ENCODE measurements at regions not wholly inside any gene's neighbourhood (a gene's known extent, or its start where the extent isn't known, plus 50 kb on each side); places are given as distances from the start of the nearest gene placed in this dataset.
"Not testable (repeated sequence)": the region's sequence is repeated elsewhere in the genome, so short reads cannot be mapped to it uniquely, and the experiment has no call there.

DNA sequence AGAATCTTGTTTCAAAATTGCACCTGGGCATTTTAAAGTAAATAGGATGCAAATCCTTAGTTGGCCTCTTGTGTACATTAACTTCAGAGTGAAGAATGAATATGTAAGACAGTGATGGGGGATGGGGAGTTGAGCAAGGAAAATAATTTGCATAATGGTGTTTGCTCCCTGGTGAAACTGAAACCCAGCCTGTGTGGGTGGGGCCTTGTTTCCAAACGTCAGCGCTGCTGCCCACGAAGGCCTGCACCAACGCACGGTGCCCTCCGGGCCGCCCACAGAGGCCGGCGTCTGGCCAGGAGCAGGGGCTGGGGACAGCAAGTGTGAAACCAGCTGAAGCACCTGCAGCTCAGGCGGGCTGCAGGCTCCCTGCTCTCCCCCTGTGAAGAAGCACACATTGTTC is 262.0 kb upstream of the PLGLB2 start:
- not testable (repeated sequence) for TF ChIP-seq JUND (IDR thresholded peaks at IDR 0.05); GABPA (IDR thresholded peaks at IDR 0.05 in 1 of 2, conservative IDR thresholded peaks at IDR 0.05 in 1 of 2); FOXA1 (IDR thresholded peaks at IDR 0.05); YY1 (IDR thresholded peaks at IDR 0.05)
- TF ChIP-seq, protein P1, sequence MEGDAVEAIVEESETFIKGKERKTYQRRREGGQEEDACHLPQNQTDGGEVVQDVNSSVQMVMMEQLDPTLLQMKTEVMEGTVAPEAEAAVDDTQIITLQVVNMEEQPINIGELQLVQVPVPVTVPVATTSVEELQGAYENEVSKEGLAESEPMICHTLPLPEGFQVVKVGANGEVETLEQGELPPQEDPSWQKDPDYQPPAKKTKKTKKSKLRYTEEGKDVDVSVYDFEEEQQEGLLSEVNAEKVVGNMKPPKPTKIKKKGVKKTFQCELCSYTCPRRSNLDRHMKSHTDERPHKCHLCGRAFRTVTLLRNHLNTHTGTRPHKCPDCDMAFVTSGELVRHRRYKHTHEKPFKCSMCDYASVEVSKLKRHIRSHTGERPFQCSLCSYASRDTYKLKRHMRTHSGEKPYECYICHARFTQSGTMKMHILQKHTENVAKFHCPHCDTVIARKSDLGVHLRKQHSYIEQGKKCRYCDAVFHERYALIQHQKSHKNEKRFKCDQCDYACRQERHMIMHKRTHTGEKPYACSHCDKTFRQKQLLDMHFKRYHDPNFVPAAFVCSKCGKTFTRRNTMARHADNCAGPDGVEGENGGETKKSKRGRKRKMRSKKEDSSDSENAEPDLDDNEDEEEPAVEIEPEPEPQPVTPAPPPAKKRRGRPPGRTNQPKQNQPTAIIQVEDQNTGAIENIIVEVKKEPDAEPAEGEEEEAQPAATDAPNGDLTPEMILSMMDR (IDR thresholded peaks at IDR 0.05; ENCODE audit: low read depth, low read length, missing input control), result not testable (repeated sequence)
